Smooth muscle cell (in vitro differentiated cells): ENCODE measurements at regions not wholly inside any gene's neighbourhood (a gene's known extent, or its start where the extent isn't known, plus 50 kb on each side); places are given as distances from the start of the nearest gene placed in this dataset.

ENCODE experiments used
- DNase-seq: peaks from one replicate; lab custom pipeline; 2025; ENCODE audit not compliant: unreplicated experiment; lab: John Stamatoyannopoulos, UW
- H2AFZ ChIP-seq: fragments of 200-600 bp; sonication (generic); 2 replicates; pipeline ENCODE4 v1.6.0; 2016; ENCODE audit warnings: antibody characterized with exemption, low read depth, mild to moderate bottlenecking
- H3F3A ChIP-seq: fragments of 200-600 bp; sonication (generic); 2 replicates; pipeline ENCODE4 v1.6.0; 2017; ENCODE audit warnings: antibody characterized with exemption, low read depth
- H3K27ac ChIP-seq: fragments of 200-600 bp; sonication (generic); 2 replicates; pipeline ENCODE4 v1.5.1; 2016; ENCODE audit warnings: low read depth, mild to moderate bottlenecking
- H3K27me3 ChIP-seq: fragments of 200-600 bp; sonication (generic); 2 replicates; pipeline ENCODE4 v1.6.1; 2016; ENCODE audit warnings: low read depth, mild to moderate bottlenecking
- H3K36me3 ChIP-seq: fragments of 200-600 bp; sonication (generic); 2 replicates; pipeline ENCODE4 v1.5.1; 2016; ENCODE audit warnings: low read depth
- H3K4me1 ChIP-seq: fragments of 200-600 bp; sonication (generic); 2 replicates; pipeline ENCODE4 v1.5.1; 2016; ENCODE audit warnings: low read depth
- H3K4me2 ChIP-seq: fragments of 200-600 bp; sonication (generic); 2 replicates; pipeline ENCODE4 v1.6.0; 2016; ENCODE audit warnings: mild to moderate bottlenecking
- H3K4me3 ChIP-seq: fragments of 200-600 bp; sonication (generic); 2 replicates; pipeline ENCODE4 v1.5.1; 2016; ENCODE audit warnings: mild to moderate bottlenecking
- H3K79me2 ChIP-seq: fragments of 200-600 bp; sonication (generic); 2 replicates; pipeline ENCODE4 v1.6.0; 2016; ENCODE audit warnings: low read depth, mild to moderate bottlenecking
- H3K9ac ChIP-seq: fragments of 200-600 bp; sonication (generic); 2 replicates; pipeline ENCODE4 v1.6.0; 2016; ENCODE audit warnings: low read depth
- H3K9me3 ChIP-seq: fragments of 200-600 bp; sonication (generic); replicated peaks from 2 replicates; pipeline ENCODE4 v1.5.1; 2016; ENCODE audit warnings: low read depth
- H4K20me1 ChIP-seq: fragments of 200-600 bp; sonication (generic); 2 replicates; pipeline ENCODE4 v1.6.0; 2016; ENCODE audit warnings: low read depth
- WGBS: methylation state at CpG from one replicate; pipeline ENCODE4 v1.1.7; 2016; ENCODE audit warnings: low lambda C conversion rate; 5-methylcytosine and 5-hydroxymethylcytosine counted together
- TF ChIP-seq, protein P1 (sequence below): fragments of 200-600 bp; sonication (generic); IDR thresholded peaks from 2 replicates; pipeline ENCODE4 v1.5.1; 2017; ENCODE audit warnings: borderline replicate concordance, mild to moderate bottlenecking, antibody characterized with exemption; ENCODE audit not compliant: insufficient read depth, poor library complexity, severe bottlenecking

DNA sequence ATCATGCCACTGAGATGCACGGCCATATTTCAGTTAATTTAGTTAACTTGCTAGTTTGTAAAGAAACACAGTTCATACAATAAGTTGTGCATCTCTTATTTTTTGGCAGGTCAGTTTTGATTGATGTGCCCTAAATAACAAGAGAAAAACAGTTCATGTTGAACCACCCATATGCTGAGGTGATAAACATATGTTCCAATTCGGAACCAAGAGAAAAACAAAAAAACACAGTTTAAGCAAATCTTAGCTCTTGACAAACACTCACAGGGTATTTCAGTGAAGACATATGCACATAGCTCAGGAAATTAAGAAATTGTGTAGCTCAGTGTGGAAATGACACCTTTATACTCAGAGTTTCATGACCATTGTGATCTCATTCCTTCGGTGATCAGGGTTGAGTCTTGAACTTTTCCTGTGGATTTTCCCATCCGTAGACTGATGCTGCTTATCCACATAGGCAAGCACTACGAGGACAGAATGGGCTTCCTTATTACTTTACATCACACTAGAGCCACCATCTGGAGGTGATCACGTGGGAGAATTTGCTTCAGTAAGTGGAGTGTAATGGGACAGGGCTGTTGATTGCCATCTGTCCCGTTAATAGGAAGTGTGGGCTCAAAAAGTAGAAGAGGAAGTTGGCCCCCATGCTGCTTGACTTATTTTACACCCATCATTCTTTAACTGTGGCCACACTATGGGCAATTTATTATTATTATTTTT is 773.0 kb downstream of the MTRR start:
- Histone ChIP-seq H3K9me3 (no peaks in the 10 kb centered on the region), H2AFZ (no peak overlapping the region), H4K20me1 (no peaks in the 10 kb centered on the region), H3K36me3 (no peaks in the 10 kb centered on the region), H3K27me3 (no peaks in the 10 kb centered on the region), H3K27ac (no peak overlapping the region), H3K4me3 (no peak overlapping the region), H3K4me2 (no peak overlapping the region), H3K79me2 (no peaks in the 10 kb centered on the region), H3K9ac (no peak overlapping the region), H3F3A (no peaks in the 10 kb centered on the region), H3K4me1 (no peaks in the 10 kb centered on the region)
- WGBS, result 87% methylated on average over 7 of the region's 7 CpGs
- TF ChIP-seq, protein P1, sequence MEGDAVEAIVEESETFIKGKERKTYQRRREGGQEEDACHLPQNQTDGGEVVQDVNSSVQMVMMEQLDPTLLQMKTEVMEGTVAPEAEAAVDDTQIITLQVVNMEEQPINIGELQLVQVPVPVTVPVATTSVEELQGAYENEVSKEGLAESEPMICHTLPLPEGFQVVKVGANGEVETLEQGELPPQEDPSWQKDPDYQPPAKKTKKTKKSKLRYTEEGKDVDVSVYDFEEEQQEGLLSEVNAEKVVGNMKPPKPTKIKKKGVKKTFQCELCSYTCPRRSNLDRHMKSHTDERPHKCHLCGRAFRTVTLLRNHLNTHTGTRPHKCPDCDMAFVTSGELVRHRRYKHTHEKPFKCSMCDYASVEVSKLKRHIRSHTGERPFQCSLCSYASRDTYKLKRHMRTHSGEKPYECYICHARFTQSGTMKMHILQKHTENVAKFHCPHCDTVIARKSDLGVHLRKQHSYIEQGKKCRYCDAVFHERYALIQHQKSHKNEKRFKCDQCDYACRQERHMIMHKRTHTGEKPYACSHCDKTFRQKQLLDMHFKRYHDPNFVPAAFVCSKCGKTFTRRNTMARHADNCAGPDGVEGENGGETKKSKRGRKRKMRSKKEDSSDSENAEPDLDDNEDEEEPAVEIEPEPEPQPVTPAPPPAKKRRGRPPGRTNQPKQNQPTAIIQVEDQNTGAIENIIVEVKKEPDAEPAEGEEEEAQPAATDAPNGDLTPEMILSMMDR, result no peak
- no peak for DNase-seq

DNA sequence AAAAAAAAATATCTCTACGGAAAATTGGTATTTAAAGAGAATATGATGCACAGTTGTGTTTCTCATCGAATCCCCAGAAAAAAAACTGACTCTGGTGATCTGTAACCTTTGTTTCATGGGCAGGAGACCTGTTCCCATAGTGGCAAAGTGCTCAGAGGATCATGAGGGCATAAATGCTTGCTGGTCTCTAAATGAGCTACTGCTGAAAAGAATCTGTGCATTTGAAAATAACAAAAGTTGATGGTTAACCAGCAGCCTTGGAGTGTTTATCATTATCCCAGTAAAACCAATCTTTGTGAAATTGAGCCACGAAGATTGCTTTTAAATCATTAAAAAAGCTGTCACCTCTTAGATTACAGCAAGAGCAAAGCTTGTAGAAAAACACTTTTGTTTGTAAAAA is 775.4 kb downstream of the MTRR start:
- TF ChIP-seq, protein P1, result no peak
- H3K27ac ChIP-seq, result no peak overlapping the region
- H3K79me2 ChIP-seq, result no peaks in the 10 kb centered on the region
- H2AFZ ChIP-seq, result no peak overlapping the region
- no peaks in the 10 kb centered on the region for H3K9me3 ChIP-seq
- no peaks in the 10 kb centered on the region for H3K36me3 ChIP-seq
- H3K27me3 ChIP-seq, result no peaks in the 10 kb centered on the region
- WGBS, result 68% methylated on average over 3 of the region's 3 CpGs
- no peak overlapping the region for H3K9ac ChIP-seq
- no peak for DNase-seq
- H3K4me3 ChIP-seq, result no peak overlapping the region
- H3K4me2 ChIP-seq, result no peak overlapping the region
- H3F3A ChIP-seq, result no peaks in the 10 kb centered on the region
- H3K4me1 ChIP-seq, result no peaks in the 10 kb centered on the region
- no peaks in the 10 kb centered on the region for H4K20me1 ChIP-seq

DNA sequence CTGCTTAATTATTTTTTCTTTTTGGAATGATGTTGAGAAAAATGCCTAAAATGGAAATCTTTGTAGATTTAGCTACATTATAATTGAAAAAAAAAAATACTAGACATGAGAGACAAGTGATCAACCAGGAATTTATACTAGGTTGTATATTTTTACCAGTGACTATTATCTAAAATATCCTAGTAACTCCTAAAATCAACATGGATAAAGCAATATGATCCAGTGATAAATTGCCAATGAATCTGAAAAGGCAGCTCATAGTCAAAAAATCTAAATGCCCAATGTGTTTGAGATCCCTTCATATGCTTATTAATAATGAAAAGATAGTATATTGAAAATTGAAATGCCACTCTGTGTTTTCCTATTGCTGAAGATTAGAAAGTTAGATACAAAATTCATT is 778.2 kb downstream of the MTRR start:
- no peaks in the 10 kb centered on the region for H3K36me3 ChIP-seq
- H3K9ac ChIP-seq, result no peak overlapping the region
- no peaks in the 10 kb centered on the region for H3K4me1 ChIP-seq
- TF ChIP-seq, protein P1, result no peak
- no peaks in the 10 kb centered on the region for H3K9me3 ChIP-seq
- no peaks in the 10 kb centered on the region for H3F3A ChIP-seq
- H4K20me1 ChIP-seq, result no peaks in the 10 kb centered on the region
- no peak overlapping the region for H3K27ac ChIP-seq
- H3K27me3 ChIP-seq, result no peaks in the 10 kb centered on the region
- no peak overlapping the region for H3K4me3 ChIP-seq
- no peaks in the 10 kb centered on the region for H3K79me2 ChIP-seq
- no peak overlapping the region for H2AFZ ChIP-seq
- H3K4me2 ChIP-seq, result no peak overlapping the region
- no peak for DNase-seq

DNA sequence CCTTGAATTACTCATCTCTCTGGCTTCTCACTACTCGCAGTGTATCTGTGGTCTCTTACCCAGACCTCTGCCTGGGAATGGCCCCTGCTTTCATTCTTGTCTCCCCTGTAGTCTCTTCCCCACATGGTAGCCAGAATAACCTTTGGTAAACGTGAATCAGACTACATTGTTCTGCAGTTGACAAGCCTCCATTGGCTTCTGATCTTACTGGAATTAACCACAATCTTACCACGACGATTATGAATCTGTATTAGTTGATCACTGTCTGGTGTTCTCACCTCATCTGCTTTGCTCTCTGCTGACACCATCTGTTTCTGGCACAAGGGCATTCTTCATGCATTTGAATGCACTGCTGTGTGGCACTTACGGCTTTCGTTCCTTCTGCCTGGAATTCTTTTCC is 781.2 kb downstream of the MTRR start:
- H3K9me3 ChIP-seq, result no peaks in the 10 kb centered on the region
- H3K4me1 ChIP-seq, result no peaks in the 10 kb centered on the region
- no peak for DNase-seq
- H3K27me3 ChIP-seq, result no peaks in the 10 kb centered on the region
- TF ChIP-seq, protein P1, result no peak
- H2AFZ ChIP-seq, result no peak overlapping the region
- H3F3A ChIP-seq, result no peaks in the 10 kb centered on the region
- no peak overlapping the region for H3K4me3 ChIP-seq
- no peak overlapping the region for H3K27ac ChIP-seq
- no peaks in the 10 kb centered on the region for H3K36me3 ChIP-seq
- no peaks in the 10 kb centered on the region for H3K79me2 ChIP-seq
- no peak overlapping the region for H3K9ac ChIP-seq
- no peak overlapping the region for H3K4me2 ChIP-seq
- WGBS, result 86% methylated on average over 6 of the region's 6 CpGs
- H4K20me1 ChIP-seq, result no peaks in the 10 kb centered on the region
